ENCODE measurements at regions not wholly inside any gene's neighbourhood (a gene's known extent, or its start where the extent isn't known, plus 50 kb on each side); places are given as distances from the start of the nearest gene placed in this dataset.

DNA sequence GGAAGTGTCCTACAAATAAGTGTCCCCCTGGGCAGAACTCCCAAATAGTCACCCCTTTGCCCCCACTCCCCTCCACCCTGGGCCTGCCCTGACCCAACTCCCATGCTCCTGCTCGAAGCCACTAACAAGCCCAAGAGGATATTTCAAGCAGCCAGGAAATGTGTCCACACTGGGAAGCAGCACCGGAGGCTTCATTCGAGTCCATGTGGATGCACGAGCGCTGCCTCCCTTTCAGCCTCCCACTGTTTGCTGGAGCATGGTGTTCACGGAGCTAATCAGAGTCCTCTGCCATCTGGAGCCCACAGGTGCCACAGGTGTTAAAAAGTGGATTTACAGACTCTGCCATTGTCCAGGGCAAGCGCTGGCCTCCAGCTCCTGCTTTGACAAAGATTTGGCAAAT lies 177.6 kb downstream of the TTLL2 start:
- WGBS, 2 donors, result 62 to 64% methylated on average over 7 of the region's 7 CpGs
- Histone ChIP-seq H3K27me3 (no peaks in the 10 kb centered on the region), H3K36me3 (no peaks in the 10 kb centered on the region), H3K9me3 (no peaks in the 10 kb centered on the region), H3K4me3 (no peak overlapping the region), H3K4me1 (no peaks in the 10 kb centered on the region), H3K27ac (no peak overlapping the region)
- ATAC-seq (no peak), DNase-seq (no peak), FAIRE-seq (no peak)
- intact Hi-C loops (cut with DNase I), result loop anchor here in 2 of 3 donors (5.0 to 10.0 kb wide), 2 partner anchors 400 to 402 kb away; no protein-coding TSS in a partner anchor
- TF ChIP-seq, protein P1, sequence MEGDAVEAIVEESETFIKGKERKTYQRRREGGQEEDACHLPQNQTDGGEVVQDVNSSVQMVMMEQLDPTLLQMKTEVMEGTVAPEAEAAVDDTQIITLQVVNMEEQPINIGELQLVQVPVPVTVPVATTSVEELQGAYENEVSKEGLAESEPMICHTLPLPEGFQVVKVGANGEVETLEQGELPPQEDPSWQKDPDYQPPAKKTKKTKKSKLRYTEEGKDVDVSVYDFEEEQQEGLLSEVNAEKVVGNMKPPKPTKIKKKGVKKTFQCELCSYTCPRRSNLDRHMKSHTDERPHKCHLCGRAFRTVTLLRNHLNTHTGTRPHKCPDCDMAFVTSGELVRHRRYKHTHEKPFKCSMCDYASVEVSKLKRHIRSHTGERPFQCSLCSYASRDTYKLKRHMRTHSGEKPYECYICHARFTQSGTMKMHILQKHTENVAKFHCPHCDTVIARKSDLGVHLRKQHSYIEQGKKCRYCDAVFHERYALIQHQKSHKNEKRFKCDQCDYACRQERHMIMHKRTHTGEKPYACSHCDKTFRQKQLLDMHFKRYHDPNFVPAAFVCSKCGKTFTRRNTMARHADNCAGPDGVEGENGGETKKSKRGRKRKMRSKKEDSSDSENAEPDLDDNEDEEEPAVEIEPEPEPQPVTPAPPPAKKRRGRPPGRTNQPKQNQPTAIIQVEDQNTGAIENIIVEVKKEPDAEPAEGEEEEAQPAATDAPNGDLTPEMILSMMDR (IDR thresholded peaks at IDR 0.05), result no peak

DNA sequence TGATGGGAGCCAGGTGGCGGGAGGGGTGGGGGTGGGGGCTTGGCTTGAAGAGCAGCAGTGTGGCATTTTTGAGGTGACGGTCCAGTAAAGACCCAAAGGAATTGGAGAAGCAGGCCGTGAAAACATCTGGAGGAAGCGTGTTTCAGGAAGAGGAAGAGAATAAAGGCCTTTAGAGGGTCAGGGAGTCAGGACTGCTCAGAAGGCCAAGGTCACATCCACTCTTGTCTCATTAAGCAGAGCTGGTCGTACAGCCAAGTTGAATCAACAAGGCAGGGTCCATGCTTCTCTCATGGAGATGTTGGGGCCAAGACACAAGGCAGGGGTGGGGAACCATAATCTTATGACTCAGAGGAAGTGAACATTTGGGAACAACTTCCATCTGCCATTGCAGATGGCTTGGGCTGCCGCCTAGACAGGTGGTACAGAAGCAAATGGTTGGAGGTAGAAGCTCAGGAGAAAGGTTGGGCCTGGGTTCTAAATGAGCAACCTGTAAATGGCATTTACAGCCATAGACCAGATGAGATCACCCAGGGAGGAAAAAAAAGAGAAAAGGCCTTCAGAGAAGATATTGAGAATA lies 179.6 kb downstream of the TTLL2 start:
- TF ChIP-seq, protein P1 (IDR thresholded peaks at IDR 0.05), result no peak
- intact Hi-C loops (cut with DNase I), result loop anchor here in 2 of 3 donors (5.0 to 10.0 kb wide), 2 partner anchors 398 to 400 kb away; no protein-coding TSS in a partner anchor
- WGBS, 2 donors, result 83 to 93% methylated on average over 6 of the region's 6 CpGs
- no peaks in the 10 kb centered on the region for H3K4me1 ChIP-seq
- no peak overlapping the region for H3K4me3 ChIP-seq
- H3K27ac ChIP-seq, result no peak overlapping the region
- H3K9me3 ChIP-seq, result no peaks in the 10 kb centered on the region
- H3K27me3 ChIP-seq, result no peaks in the 10 kb centered on the region
- no peak for ATAC-seq
- H3K36me3 ChIP-seq, result no peaks in the 10 kb centered on the region
- FAIRE-seq, result no peak
- DNase-seq, result no peak

DNA sequence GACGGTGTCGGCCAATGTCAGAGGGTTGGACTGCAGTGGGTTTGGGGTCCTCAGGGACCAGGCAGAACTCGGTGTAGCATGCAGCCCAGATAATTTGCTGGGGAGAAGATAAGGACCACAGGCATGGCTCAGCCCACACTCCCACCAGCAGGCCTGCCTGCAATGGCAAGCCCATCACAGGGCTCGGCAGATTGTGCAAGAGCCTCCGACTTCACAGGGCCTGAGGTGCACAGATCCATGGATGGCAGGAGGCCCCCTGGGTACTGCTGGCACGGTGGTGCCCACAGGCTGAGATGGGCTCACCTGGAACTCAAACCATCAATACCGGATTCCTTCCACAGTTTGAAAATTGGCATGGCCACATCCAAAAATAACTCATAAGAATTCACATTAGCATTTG lies 180.3 kb downstream of the TTLL2 start:
- H3K27me3 ChIP-seq, result no peaks in the 10 kb centered on the region
- no peaks in the 10 kb centered on the region for H3K9me3 ChIP-seq
- 78 to 87% methylated on average over 7 of the region's 7 CpGs for WGBS, 2 donors
- DNase-seq, result peak in 1 of 6 donors; percentile 29
- intact Hi-C loops (cut with DNase I), result loop anchor here in 1 of 3 donors (10.0 kb wide), 1 partner anchor 400 kb away; no protein-coding TSS in a partner anchor
- no peaks in the 10 kb centered on the region for H3K4me1 ChIP-seq
- ATAC-seq, result no peak
- no peak overlapping the region for H3K27ac ChIP-seq
- TF ChIP-seq, protein P1 (IDR thresholded peaks at IDR 0.05), result no peak
- no peaks in the 10 kb centered on the region for H3K36me3 ChIP-seq
- no peak for FAIRE-seq
- no peak overlapping the region for H3K4me3 ChIP-seq

DNA sequence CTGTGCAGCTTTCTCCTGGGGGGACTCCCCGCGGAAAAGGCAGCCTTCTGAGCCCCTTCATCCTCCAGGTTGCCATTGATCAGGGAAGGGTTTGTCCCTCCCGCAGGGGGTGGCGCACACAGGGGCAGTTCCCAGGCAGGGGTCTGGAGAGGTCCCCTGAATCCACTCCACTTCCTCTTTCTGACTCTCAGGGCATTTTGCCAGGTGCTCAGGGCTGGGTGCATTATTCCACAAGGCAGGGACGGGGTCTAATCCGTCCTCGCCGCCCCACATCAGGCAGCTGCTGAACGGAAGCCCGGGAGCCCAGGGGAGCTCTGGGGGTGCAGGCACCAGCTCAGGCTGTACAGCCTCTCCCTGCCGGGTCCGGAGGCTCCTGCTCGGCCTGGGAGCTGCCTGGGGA lies 180.9 kb downstream of the TTLL2 start:
- 73 to 80% methylated on average over 11 to 13 of the region's 13 CpGs for WGBS, 2 donors
- no peaks in the 10 kb centered on the region for H3K36me3 ChIP-seq
- no peaks in the 10 kb centered on the region for H3K4me1 ChIP-seq
- no peaks in the 10 kb centered on the region for H3K27me3 ChIP-seq
- TF ChIP-seq, protein P1 (IDR thresholded peaks at IDR 0.05), result no peak
- ATAC-seq (no peak), DNase-seq (no peak), FAIRE-seq (no peak)
- intact Hi-C loops (cut with DNase I), result loop anchor here in 1 of 3 donors (10.0 kb wide), 1 partner anchor 399 kb away; no protein-coding TSS in a partner anchor
- no peak overlapping the region for H3K4me3 ChIP-seq
- H3K9me3 ChIP-seq, result no peaks in the 10 kb centered on the region
- no peak overlapping the region for H3K27ac ChIP-seq
